KMS-11 (cell line): ENCODE measurements at regions not wholly inside any gene's neighbourhood (a gene's known extent, or its start where the extent isn't known, plus 50 kb on each side); places are given as distances from the start of the nearest gene placed in this dataset.

Experiments used
- H2AFZ ChIP-seq: fragments of 200-600 bp; sonication (generic); 2 replicates; pipeline ENCODE4 v1.6.1; 2016; ENCODE audit warnings: antibody characterized with exemption, mixed run types, low read depth
- H3K27ac ChIP-seq: fragments of 200-600 bp; sonication (generic); 2 replicates; pipeline ENCODE4 v1.6.1; 2016; ENCODE audit warnings: mild to moderate bottlenecking, mixed run types
- H3K27me3 ChIP-seq: fragments of 200-600 bp; sonication (generic); 2 replicates; pipeline ENCODE4 v1.6.1; 2017; ENCODE audit warnings: mild to moderate bottlenecking, low read depth, mixed run types, moderate library complexity; ENCODE audit not compliant: insufficient read depth
- H3K36me3 ChIP-seq: fragments of 200-600 bp; sonication (generic); 2 replicates; pipeline ENCODE4 v1.6.1; 2017; ENCODE audit warnings: mild to moderate bottlenecking, mixed run types; ENCODE audit not compliant: insufficient read depth
- H3K4me1 ChIP-seq: fragments of 200-600 bp; sonication (generic); 2 replicates; pipeline ENCODE4 v1.6.1; 2016; ENCODE audit warnings: mild to moderate bottlenecking, low read depth, mixed run types; ENCODE audit not compliant: poor library complexity, severe bottlenecking
- H3K4me2 ChIP-seq: fragments of 200-600 bp; sonication (generic); 2 replicates; pipeline ENCODE4 v1.7.0; 2016; ENCODE audit warnings: mild to moderate bottlenecking, mixed run types
- H3K4me3 ChIP-seq: fragments of 200-600 bp; sonication (generic); IDR thresholded peaks from 2 replicates; pipeline ENCODE4 v1.6.1; 2017; ENCODE audit warnings: low read depth, low read length, mixed read lengths; ENCODE audit not compliant: insufficient read depth
- H3K79me2 ChIP-seq: fragments of 200-600 bp; sonication (generic); 2 replicates; pipeline ENCODE4 v1.6.1; 2016; ENCODE audit warnings: low read depth, mixed run types; ENCODE audit not compliant: insufficient read depth
- H3K9ac ChIP-seq: fragments of 200-600 bp; sonication (generic); 2 replicates; pipeline ENCODE4 v1.6.1; 2016; ENCODE audit warnings: mild to moderate bottlenecking, mixed run types
- H4K20me1 ChIP-seq: fragments of 200-600 bp; sonication (generic); 2 replicates; pipeline ENCODE4 v1.6.1; 2016; ENCODE audit warnings: mild to moderate bottlenecking, mixed run types; ENCODE audit not compliant: insufficient read depth
- CTCF ChIP-seq: fragments of 200-600 bp; sonication (generic); conservative IDR thresholded peaks from 2 replicates; pipeline ENCODE4 v1.6.1; 2017; ENCODE audit warnings: low read depth, mild to moderate bottlenecking, antibody characterized with exemption, low read length, moderate library complexity, mixed read lengths

GRCh38 chr1:238789916-238790667 lies 596.3 kb upstream of the CHRM3 start:
- H3K4me3 ChIP-seq = no peak overlapping the region
- H3K27me3 ChIP-seq = no peaks in the 10 kb centered on the region
- no peak overlapping the region for H3K4me2 ChIP-seq
- no peak for TF ChIP-seq CTCF
- no peak overlapping the region for H2AFZ ChIP-seq
- H3K36me3 ChIP-seq = no peaks in the 10 kb centered on the region
- H3K79me2 ChIP-seq = no peaks in the 10 kb centered on the region
- H3K9ac ChIP-seq = no peak overlapping the region
- H3K27ac ChIP-seq = no peak overlapping the region
- peaks cover 8% of the 10 kb centered on the region for H3K4me1 ChIP-seq
- H4K20me1 ChIP-seq = no peaks in the 10 kb centered on the region

- Histone ChIP-seq H3K79me2 (no peaks in the 10 kb centered on the region), H3K9ac (no peak overlapping the region), H2AFZ (no peak overlapping the region), H3K27ac (no peak overlapping the region), H4K20me1 (no peaks in the 10 kb centered on the region), H3K4me3 (no peak overlapping the region), H3K36me3 (no peaks in the 10 kb centered on the region), H3K4me2 (no peak overlapping the region), H3K27me3 (no peaks in the 10 kb centered on the region), H3K4me1 (peaks cover 25% of the 10 kb centered on the region)
- no peak for TF ChIP-seq CTCF
Measured at GRCh38 chr1:238787471-238787870, 598.9 kb upstream of the CHRM3 start.

GRCh38 chr1:238783633-238784032 lies 602.7 kb upstream of the CHRM3 start:
- Histone ChIP-seq H2AFZ (peak overlapping the region; percentile 52; the same call in 1 of the 2 replicates), H3K27me3 (no peaks in the 10 kb centered on the region), H3K27ac (no peak overlapping the region), H3K4me1 (peaks cover 17% of the 10 kb centered on the region), H3K9ac (no peak overlapping the region), H3K36me3 (no peaks in the 10 kb centered on the region), H3K79me2 (no peaks in the 10 kb centered on the region), H3K4me2 (peak overlapping the region; percentile 43; the same call in 1 of the 2 replicates), H3K4me3 (no peak overlapping the region), H4K20me1 (no peaks in the 10 kb centered on the region)
- TF ChIP-seq CTCF = no peak

- Histone ChIP-seq H4K20me1 (no peaks in the 10 kb centered on the region), H3K4me2 (no peak overlapping the region), H2AFZ (no peak overlapping the region), H3K27me3 (no peaks in the 10 kb centered on the region), H3K36me3 (no peaks in the 10 kb centered on the region), H3K4me1 (peaks cover 17% of the 10 kb centered on the region), H3K4me3 (no peak overlapping the region), H3K79me2 (no peaks in the 10 kb centered on the region), H3K9ac (no peak overlapping the region), H3K27ac (no peak overlapping the region)
- no peak for TF ChIP-seq CTCF
Measured at GRCh38 chr1:238779716-238780115, 606.7 kb upstream of the CHRM3 start.
